ENCODE measurements at regions not wholly inside any gene's neighbourhood (a gene's known extent, or its start where the extent isn't known, plus 50 kb on each side); places are given as distances from the start of the nearest gene placed in this dataset.

- no peak for TF ChIP-seq CTCF (IDR thresholded peaks at IDR 0.05)
- no peak for TF ChIP-seq POLR2A (IDR thresholded peaks at IDR 0.05)
These were observed 263.0 kb upstream of the NEBL start for GRCh38 chr10:21160116-21160515.
